ENCODE measurements at regions not wholly inside any gene's neighbourhood (a gene's known extent, or its start where the extent isn't known, plus 50 kb on each side); places are given as distances from the start of the nearest gene placed in this dataset.
"Not testable (repeated sequence)": the region's sequence is repeated elsewhere in the genome, so short reads cannot be mapped to it uniquely, and the experiment has no call there.

DNA sequence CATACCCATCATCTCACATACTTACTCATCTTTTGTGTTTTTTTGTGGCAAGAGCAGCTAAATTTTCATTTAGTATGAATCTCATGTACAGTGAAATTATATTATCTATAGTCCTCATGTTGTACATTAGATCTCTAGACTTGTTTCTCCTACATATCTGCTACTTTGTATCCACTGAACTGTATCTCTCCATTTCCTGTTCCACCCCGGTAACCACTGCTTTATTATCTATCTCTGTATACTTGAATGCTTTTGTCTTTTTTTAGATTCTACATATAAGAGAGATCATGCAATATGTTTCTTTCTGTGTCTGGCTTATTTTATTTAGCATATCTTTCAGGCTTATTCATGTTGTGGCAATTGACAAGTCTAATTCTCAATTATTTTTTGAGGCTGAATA is 125.1 kb downstream of the ANKRD7 start:
- H3K4me1 Mint-ChIP-seq (ENCODE audit: low read depth), result no peaks in the 10 kb centered on the region
- H3K27me3 Mint-ChIP-seq, result peaks cover 27% of the 10 kb centered on the region
- intact Hi-C loops (cut with micrococcal nuclease), result loop anchor here (5.0 kb wide), 1 partner anchor 828 kb away; no protein-coding TSS in a partner anchor
- H3K27ac Mint-ChIP-seq, result no peak overlapping the region
- no peaks in the 10 kb centered on the region for H3K9me3 Mint-ChIP-seq
- H3K36me3 Mint-ChIP-seq (ENCODE audit: low read depth), result no peaks in the 10 kb centered on the region
- no peak overlapping the region for H3K4me3 Mint-ChIP-seq

DNA sequence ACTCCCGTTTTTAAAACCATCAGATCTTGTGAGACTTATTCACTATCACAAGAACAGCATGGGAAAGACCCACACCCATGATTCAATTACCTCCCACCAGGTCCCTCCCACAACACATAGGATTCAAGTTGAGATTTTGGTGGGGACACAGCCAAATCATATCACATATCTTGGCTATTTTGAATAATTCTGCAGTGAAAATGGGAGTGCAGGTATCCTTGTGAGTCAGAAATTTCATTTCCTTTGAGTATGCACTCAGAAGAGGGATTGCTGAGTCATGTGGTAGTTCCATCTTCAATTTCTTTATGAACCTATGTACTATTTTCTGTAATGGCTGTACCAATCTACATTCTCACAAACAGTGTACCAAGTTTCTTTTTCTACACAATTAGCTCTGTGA is 125.8 kb downstream of the ANKRD7 start:
- Mint-ChIP-seq H3K4me3 (no peak overlapping the region), H3K36me3 (ENCODE audit: low read depth) (no peaks in the 10 kb centered on the region), H3K4me1 (ENCODE audit: low read depth) (no peaks in the 10 kb centered on the region), H3K27me3 (peaks cover 26% of the 10 kb centered on the region), H3K9me3 (no peaks in the 10 kb centered on the region), H3K27ac (no peak overlapping the region)
- intact Hi-C loops (cut with micrococcal nuclease), result loop anchor here (5.0 kb wide), 1 partner anchor 827 kb away; no protein-coding TSS in a partner anchor

DNA sequence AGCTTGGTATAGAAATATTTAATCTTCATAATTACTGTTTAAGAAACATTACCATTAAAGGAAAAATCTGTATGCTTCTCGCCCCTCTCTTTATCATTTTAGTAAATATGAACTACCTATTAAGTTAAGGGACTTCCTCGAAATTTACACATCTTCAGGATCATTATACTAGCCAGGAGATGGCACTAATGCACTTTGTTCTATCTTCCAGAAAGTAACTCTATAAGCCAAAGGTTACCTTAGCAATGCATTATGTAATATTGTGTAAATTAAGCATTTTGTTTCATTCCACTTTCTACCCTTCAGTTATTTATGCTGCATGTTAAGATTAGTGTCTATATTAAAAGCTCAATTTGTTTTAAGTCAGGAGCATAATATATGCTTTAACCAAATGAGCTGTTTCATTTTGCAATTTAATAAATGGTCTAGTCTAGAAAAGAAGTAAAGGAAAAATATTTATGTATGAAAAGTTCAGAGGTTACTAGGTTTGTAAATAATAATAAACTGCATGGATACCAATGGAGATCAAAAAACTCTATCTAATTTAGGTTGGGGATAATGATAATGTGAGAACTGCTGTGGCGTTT is 128.5 kb downstream of the ANKRD7 start:
- H3K27ac Mint-ChIP-seq, result no peak overlapping the region
- no peaks in the 10 kb centered on the region for H3K4me1 Mint-ChIP-seq (ENCODE audit: low read depth)
- H3K36me3 Mint-ChIP-seq (ENCODE audit: low read depth), result no peaks in the 10 kb centered on the region
- no peak overlapping the region for H3K4me3 Mint-ChIP-seq
- H3K27me3 Mint-ChIP-seq, result peaks cover 19% of the 10 kb centered on the region
- H3K9me3 Mint-ChIP-seq, result no peaks in the 10 kb centered on the region
- intact Hi-C loops (cut with micrococcal nuclease), result loop anchor here (5.0 kb wide), 1 partner anchor 824 kb away; no protein-coding TSS in a partner anchor

DNA sequence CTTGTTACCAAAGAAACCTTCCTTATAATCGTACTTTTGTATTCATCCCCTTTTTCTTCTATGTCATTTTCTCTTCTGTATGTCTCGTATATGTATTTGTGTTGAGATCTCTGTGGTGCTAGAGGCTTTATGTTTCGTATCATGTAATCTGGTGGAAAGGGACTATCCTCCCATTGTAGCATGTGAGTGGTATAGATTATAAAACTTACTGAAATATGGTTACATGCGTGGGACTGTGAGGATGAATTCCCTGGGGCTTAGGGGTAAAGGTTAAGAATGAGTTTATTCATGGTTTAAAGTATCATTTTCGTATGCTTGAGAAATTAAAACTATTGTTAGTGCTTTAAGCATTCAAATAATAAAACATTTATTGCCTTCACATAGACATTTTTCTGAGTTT is 141.9 kb downstream of the ANKRD7 start:
- H3K27ac Mint-ChIP-seq, result no peak overlapping the region
- H3K36me3 Mint-ChIP-seq (ENCODE audit: low read depth), result no peaks in the 10 kb centered on the region
- intact Hi-C loops (cut with micrococcal nuclease), result no loop called here
- H3K4me3 Mint-ChIP-seq, result no peak overlapping the region
- no peaks in the 10 kb centered on the region for H3K9me3 Mint-ChIP-seq
- H3K27me3 Mint-ChIP-seq, result peaks cover 39% of the 10 kb centered on the region
- H3K4me1 Mint-ChIP-seq (ENCODE audit: low read depth), result no peaks in the 10 kb centered on the region

GRCh38 chr7:118368958-118369357 is 144.5 kb downstream of the ANKRD7 start:
- H3K27me3 Mint-ChIP-seq, result peaks cover 39% of the 10 kb centered on the region
- intact Hi-C loops (cut with micrococcal nuclease), result no loop called here
- no peak overlapping the region for H3K27ac Mint-ChIP-seq
- no peaks in the 10 kb centered on the region for H3K36me3 Mint-ChIP-seq (ENCODE audit: low read depth)
- H3K9me3 Mint-ChIP-seq, result no peaks in the 10 kb centered on the region
- no peak overlapping the region for H3K4me3 Mint-ChIP-seq
- no peaks in the 10 kb centered on the region for H3K4me1 Mint-ChIP-seq (ENCODE audit: low read depth)

DNA sequence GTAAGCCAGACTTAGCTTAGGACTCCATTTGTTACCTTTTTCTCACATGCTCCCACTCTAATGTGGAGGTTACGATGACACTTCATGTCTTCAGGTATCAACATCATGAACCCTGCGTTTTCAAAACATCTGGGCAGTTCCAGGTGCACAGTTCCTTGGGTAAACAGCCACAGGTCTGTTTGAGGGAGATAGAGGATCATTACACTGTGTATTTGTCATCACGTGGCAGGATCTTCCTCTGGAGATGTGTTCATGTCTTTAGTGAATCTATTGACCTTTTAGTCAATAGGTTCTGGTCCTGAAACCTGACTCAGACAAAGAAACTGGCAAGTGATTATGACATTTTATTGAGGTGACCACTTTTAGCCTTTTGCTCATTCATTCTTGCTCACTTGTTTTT is 145.5 kb downstream of the ANKRD7 start:
- Mint-ChIP-seq H3K9me3 (no peaks in the 10 kb centered on the region), H3K27ac (no peak overlapping the region), H3K36me3 (ENCODE audit: low read depth) (no peaks in the 10 kb centered on the region), H3K27me3 (peaks cover 38% of the 10 kb centered on the region), H3K4me1 (ENCODE audit: low read depth) (no peaks in the 10 kb centered on the region), H3K4me3 (no peak overlapping the region)
- intact Hi-C loops (cut with micrococcal nuclease), result no loop called here

- Mint-ChIP-seq H3K36me3 (ENCODE audit: low read depth) (no peaks in the 10 kb centered on the region), H3K4me1 (ENCODE audit: low read depth) (no peaks in the 10 kb centered on the region), H3K9me3 (no peaks in the 10 kb centered on the region), H3K27ac (no peak overlapping the region), H3K27me3 (peaks cover 27% of the 10 kb centered on the region), H3K4me3 (no peak overlapping the region)
- intact Hi-C loops (cut with micrococcal nuclease), result no loop called here
These were observed 148.0 kb downstream of the ANKRD7 start for GRCh38 chr7:118372530-118372929.

GRCh38 chr7:118389629-118390028 is 165.1 kb downstream of the ANKRD7 start:
- Mint-ChIP-seq H3K4me1 (ENCODE audit: low read depth) (peaks cover 4% of the 10 kb centered on the region), H3K9me3 (no peaks in the 10 kb centered on the region), H3K4me3 (no peak overlapping the region), H3K27ac (no peak overlapping the region), H3K27me3 (peaks cover 9% of the 10 kb centered on the region), H3K36me3 (ENCODE audit: low read depth) (no peaks in the 10 kb centered on the region)
- intact Hi-C loops (cut with micrococcal nuclease), result no loop called here

- Mint-ChIP-seq H3K4me1 (ENCODE audit: low read depth) (no peaks in the 10 kb centered on the region), H3K9me3 (no peaks in the 10 kb centered on the region), H3K4me3 (no peak overlapping the region), H3K27me3 (no peaks in the 10 kb centered on the region), H3K27ac (no peak overlapping the region), H3K36me3 (ENCODE audit: low read depth) (no peaks in the 10 kb centered on the region)
- intact Hi-C loops (cut with micrococcal nuclease), result no loop called here
These were observed 179.7 kb downstream of the ANKRD7 start for GRCh38 chr7:118404211-118404610.

- Mint-ChIP-seq H3K4me3 (no peak overlapping the region), H3K4me1 (ENCODE audit: low read depth) (no peaks in the 10 kb centered on the region), H3K27me3 (no peaks in the 10 kb centered on the region), H3K36me3 (ENCODE audit: low read depth) (no peaks in the 10 kb centered on the region), H3K9me3 (no peaks in the 10 kb centered on the region), H3K27ac (no peak overlapping the region)
- intact Hi-C loops (cut with micrococcal nuclease), result no loop called here
These were observed 193.9 kb downstream of the ANKRD7 start for GRCh38 chr7:118418433-118418832.

DNA sequence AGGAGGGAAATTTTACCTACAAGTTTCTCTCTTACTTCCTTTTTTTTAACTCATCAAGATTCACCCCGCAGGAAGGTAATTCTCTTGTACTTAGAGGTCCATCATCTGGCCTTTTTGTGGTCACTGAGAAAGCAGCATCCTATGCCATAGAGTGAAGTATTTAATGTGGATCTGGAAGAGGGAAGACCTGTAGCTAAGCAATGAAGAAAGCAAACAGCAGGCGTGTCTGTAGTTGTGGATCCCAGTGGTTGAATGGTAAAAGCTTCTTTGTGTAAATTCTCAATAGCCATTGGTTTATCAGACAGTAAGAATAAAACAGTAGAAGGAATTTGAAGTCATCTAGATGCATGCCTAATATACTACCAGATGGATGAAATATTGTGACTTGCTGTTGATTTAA is 196.4 kb downstream of the ANKRD7 start:
- no peak overlapping the region for H3K4me3 Mint-ChIP-seq
- intact Hi-C loops (cut with micrococcal nuclease), result no loop called here

GRCh38 chr7:118429141-118429540 is 204.6 kb downstream of the ANKRD7 start:
- Mint-ChIP-seq H3K36me3 (ENCODE audit: low read depth) (no peaks in the 10 kb centered on the region), H3K27me3 (no peaks in the 10 kb centered on the region), H3K27ac (no peak overlapping the region), H3K4me3 (no peak overlapping the region), H3K4me1 (ENCODE audit: low read depth) (no peaks in the 10 kb centered on the region), H3K9me3 (peaks cover 5% of the 10 kb centered on the region)
- intact Hi-C loops (cut with micrococcal nuclease), result no loop called here

More for the DNA sequence above, 196.4 kb downstream of the ANKRD7 start:
- Mint-ChIP-seq H3K9me3 (no peaks in the 10 kb centered on the region), H3K4me1 (ENCODE audit: low read depth) (no peaks in the 10 kb centered on the region), H3K36me3 (ENCODE audit: low read depth) (no peaks in the 10 kb centered on the region), H3K27ac (no peak overlapping the region), H3K27me3 (no peaks in the 10 kb centered on the region)

- no peak overlapping the region for H3K27ac Mint-ChIP-seq
- no peaks in the 10 kb centered on the region for H3K27me3 Mint-ChIP-seq
- intact Hi-C loops (cut with micrococcal nuclease), result no loop called here
- no peaks in the 10 kb centered on the region for H3K4me1 Mint-ChIP-seq (ENCODE audit: low read depth)
- no peaks in the 10 kb centered on the region for H3K36me3 Mint-ChIP-seq (ENCODE audit: low read depth)
- H3K9me3 Mint-ChIP-seq, result peaks cover 30% of the 10 kb centered on the region
- no peak overlapping the region for H3K4me3 Mint-ChIP-seq
These were observed 212.2 kb downstream of the ANKRD7 start for GRCh38 chr7:118436663-118437062.

- intact Hi-C loops (cut with micrococcal nuclease); H3K27me3 Mint-ChIP-seq; H3K27ac Mint-ChIP-seq; H3K36me3 Mint-ChIP-seq (ENCODE audit: low read depth); H3K4me3 Mint-ChIP-seq; H3K4me1 Mint-ChIP-seq (ENCODE audit: low read depth); H3K9me3 Mint-ChIP-seq: not testable (repeated sequence)
These were observed 224.5 kb downstream of the ANKRD7 start for GRCh38 chr7:118449030-118449429.

- intact Hi-C loops (cut with micrococcal nuclease), result no loop called here
- H3K9me3 Mint-ChIP-seq, result no peaks in the 10 kb centered on the region
- no peaks in the 10 kb centered on the region for H3K27me3 Mint-ChIP-seq
- H3K27ac Mint-ChIP-seq, result no peak overlapping the region
- H3K4me1 Mint-ChIP-seq (ENCODE audit: low read depth), result no peaks in the 10 kb centered on the region
- H3K4me3 Mint-ChIP-seq, result no peak overlapping the region
- H3K36me3 Mint-ChIP-seq (ENCODE audit: low read depth), result no peaks in the 10 kb centered on the region
These were observed 225.5 kb downstream of the ANKRD7 start for GRCh38 chr7:118449797-118450567.

Data from dendritic cell treated with granulocyte-macrophage colony-stimulating factor and Interleukin-4, amounts not matched to agents 40 ng/mL and 50 ng/mL, for 4 days (primary cell).